ENCODE measurements at regions not wholly inside any gene's neighbourhood (a gene's known extent, or its start where the extent isn't known, plus 50 kb on each side); places are given as distances from the start of the nearest gene placed in this dataset.

- WGBS, 3 donors, result 85 to 89% (median 85%) methylated on average over 5 of the region's 5 CpGs
- no peak for FAIRE-seq
Observed at GRCh38 chr7:26510231-26510957, 218.7 kb downstream of the SNX10 start.

GRCh38 chr7:26511866-26512265 is 220.2 kb downstream of the SNX10 start:
- H3K4me3 ChIP-seq (ENCODE audit: low read depth in 1 of 3, low read length in 3 of 3), result no peak overlapping the region
- no peaks in the 10 kb centered on the region for H3K36me3 ChIP-seq (ENCODE audit: control insufficient read depth in 3 of 3, insufficient read depth in 2 of 3, low read depth in 1 of 3, low read length in 3 of 3)
- WGBS, 3 donors, result 42 to 52% (median 49%) methylated on average over 6 of the region's 6 CpGs
- H3K4me1 ChIP-seq (ENCODE audit: control insufficient read depth in 3 of 3, insufficient read depth in 2 of 3, low read depth in 1 of 3, low read length in 2 of 3), result peaks cover 0 to 5% (median 0%) of the 10 kb centered on the region in 3 donors
- H3K9me3 ChIP-seq (ENCODE audit: control insufficient read depth in 2 of 2, insufficient read depth in 1 of 2, low read depth in 1 of 2, low read length in 1 of 2), result no peaks in the 10 kb centered on the region
- H3K27me3 ChIP-seq (ENCODE audit: control insufficient read depth in 3 of 3, insufficient read depth in 3 of 3, low read length in 3 of 3), result peaks cover 0 to 2% (median 0%) of the 10 kb centered on the region in 3 donors
- no peak for DNase-seq
- FAIRE-seq, result no peak
- H3K27ac ChIP-seq (ENCODE audit: low read depth in 1 of 3, low read length in 2 of 3), result no peak overlapping the region

More at GRCh38 chr7:26510231-26510957, 218.7 kb downstream of the SNX10 start:
- Histone ChIP-seq H3K36me3 (ENCODE audit: control insufficient read depth in 3 of 3, insufficient read depth in 2 of 3, low read depth in 1 of 3, low read length in 3 of 3) (no peaks in the 10 kb centered on the region), H3K27ac (ENCODE audit: low read depth in 1 of 3, low read length in 2 of 3) (no peak overlapping the region), H3K4me1 (ENCODE audit: control insufficient read depth in 3 of 3, insufficient read depth in 2 of 3, low read depth in 1 of 3, low read length in 2 of 3) (peaks cover 0 to 5% (median 0%) of the 10 kb centered on the region in 3 donors), H3K27me3 (ENCODE audit: control insufficient read depth in 3 of 3, insufficient read depth in 3 of 3, low read length in 3 of 3) (peaks cover 0 to 2% (median 0%) of the 10 kb centered on the region in 3 donors), H3K9me3 (ENCODE audit: control insufficient read depth in 2 of 2, insufficient read depth in 1 of 2, low read depth in 1 of 2, low read length in 1 of 2) (no peaks in the 10 kb centered on the region), H3K4me3 (ENCODE audit: low read depth in 1 of 3, low read length in 3 of 3) (no peak overlapping the region)
- no peak for DNase-seq

GRCh38 chr7:26512737-26513136 is 221.1 kb downstream of the SNX10 start:
- WGBS, 3 donors, result 77 to 91% (median 87%) methylated on average over 3 of the region's 3 CpGs

GRCh38 chr7:26513948-26514347 is 222.3 kb downstream of the SNX10 start:
- Histone ChIP-seq H3K4me1 (ENCODE audit: control insufficient read depth in 3 of 3, insufficient read depth in 2 of 3, low read depth in 1 of 3, low read length in 2 of 3) (no peaks in the 10 kb centered on the region), H3K27ac (ENCODE audit: low read depth in 1 of 3, low read length in 2 of 3) (no peak overlapping the region), H3K4me3 (ENCODE audit: low read depth in 1 of 3, low read length in 3 of 3) (no peak overlapping the region), H3K27me3 (ENCODE audit: control insufficient read depth in 3 of 3, insufficient read depth in 3 of 3, low read length in 3 of 3) (peaks cover 0 to 5% (median 0%) of the 10 kb centered on the region in 3 donors), H3K9me3 (ENCODE audit: control insufficient read depth in 2 of 2, insufficient read depth in 1 of 2, low read depth in 1 of 2, low read length in 1 of 2) (no peaks in the 10 kb centered on the region), H3K36me3 (ENCODE audit: control insufficient read depth in 3 of 3, insufficient read depth in 2 of 3, low read depth in 1 of 3, low read length in 3 of 3) (no peaks in the 10 kb centered on the region)
- FAIRE-seq (no peak), DNase-seq (no peak)
- WGBS, 3 donors, result 77 to 93% (median 80%) methylated on average over 2 of the region's 2 CpGs

More at GRCh38 chr7:26512737-26513136, 221.1 kb downstream of the SNX10 start:
- H3K27ac ChIP-seq (ENCODE audit: low read depth in 1 of 3, low read length in 2 of 3), result no peak overlapping the region
- H3K4me1 ChIP-seq (ENCODE audit: control insufficient read depth in 3 of 3, insufficient read depth in 2 of 3, low read depth in 1 of 3, low read length in 2 of 3), result peaks cover 0 to 5% (median 0%) of the 10 kb centered on the region in 3 donors
- H3K27me3 ChIP-seq (ENCODE audit: control insufficient read depth in 3 of 3, insufficient read depth in 3 of 3, low read length in 3 of 3), result peaks cover 0 to 2% (median 0%) of the 10 kb centered on the region in 3 donors
- FAIRE-seq (no peak), DNase-seq (no peak)
- H3K36me3 ChIP-seq (ENCODE audit: control insufficient read depth in 3 of 3, insufficient read depth in 2 of 3, low read depth in 1 of 3, low read length in 3 of 3), result no peaks in the 10 kb centered on the region
- no peaks in the 10 kb centered on the region for H3K9me3 ChIP-seq (ENCODE audit: control insufficient read depth in 2 of 2, insufficient read depth in 1 of 2, low read depth in 1 of 2, low read length in 1 of 2)
- H3K4me3 ChIP-seq (ENCODE audit: low read depth in 1 of 3, low read length in 3 of 3), result no peak overlapping the region

- Histone ChIP-seq H3K4me3 (ENCODE audit: low read depth in 1 of 3, low read length in 3 of 3) (no peak overlapping the region), H3K36me3 (ENCODE audit: control insufficient read depth in 3 of 3, insufficient read depth in 2 of 3, low read depth in 1 of 3, low read length in 3 of 3) (no peaks in the 10 kb centered on the region), H3K4me1 (ENCODE audit: control insufficient read depth in 3 of 3, insufficient read depth in 2 of 3, low read depth in 1 of 3, low read length in 2 of 3) (no peaks in the 10 kb centered on the region), H3K9me3 (ENCODE audit: control insufficient read depth in 2 of 2, insufficient read depth in 1 of 2, low read depth in 1 of 2, low read length in 1 of 2) (no peaks in the 10 kb centered on the region), H3K27ac (ENCODE audit: low read depth in 1 of 3, low read length in 2 of 3) (no peak overlapping the region), H3K27me3 (ENCODE audit: control insufficient read depth in 3 of 3, insufficient read depth in 3 of 3, low read length in 3 of 3) (peaks cover 0 to 5% (median 0%) of the 10 kb centered on the region in 3 donors)
- WGBS, 3 donors, result 81 to 86% (median 85%) methylated on average over 5 of the region's 5 CpGs
- no peak for DNase-seq
- FAIRE-seq, result no peak
Observed at GRCh38 chr7:26514633-26515032, 223.0 kb downstream of the SNX10 start.

GRCh38 chr7:26515314-26515842 is 223.7 kb downstream of the SNX10 start:
- no peaks in the 10 kb centered on the region for H3K4me1 ChIP-seq (ENCODE audit: control insufficient read depth in 3 of 3, insufficient read depth in 2 of 3, low read depth in 1 of 3, low read length in 2 of 3)
- FAIRE-seq (no peak), DNase-seq (peak; percentile 33 to 51)
- no peaks in the 10 kb centered on the region for H3K36me3 ChIP-seq (ENCODE audit: control insufficient read depth in 3 of 3, insufficient read depth in 2 of 3, low read depth in 1 of 3, low read length in 3 of 3)
- no peak overlapping the region for H3K27ac ChIP-seq (ENCODE audit: low read depth in 1 of 3, low read length in 2 of 3)
- no peaks in the 10 kb centered on the region for H3K9me3 ChIP-seq (ENCODE audit: control insufficient read depth in 2 of 2, insufficient read depth in 1 of 2, low read depth in 1 of 2, low read length in 1 of 2)
- WGBS, 3 donors, result 15 to 41% (median 26%) methylated on average over 8 of the region's 8 CpGs
- H3K4me3 ChIP-seq (ENCODE audit: low read depth in 1 of 3, low read length in 3 of 3), result no peak overlapping the region
- H3K27me3 ChIP-seq (ENCODE audit: control insufficient read depth in 3 of 3, insufficient read depth in 3 of 3, low read length in 3 of 3), result peaks cover 0 to 8% (median 0%) of the 10 kb centered on the region in 3 donors

GRCh38 chr7:26520483-26520882 is 228.8 kb downstream of the SNX10 start:
- Histone ChIP-seq H3K27me3 (ENCODE audit: control insufficient read depth in 3 of 3, insufficient read depth in 3 of 3, low read length in 3 of 3) (peaks cover 0 to 7% (median 0%) of the 10 kb centered on the region in 3 donors), H3K9me3 (ENCODE audit: control insufficient read depth in 2 of 2, insufficient read depth in 1 of 2, low read depth in 1 of 2, low read length in 1 of 2) (no peaks in the 10 kb centered on the region), H3K4me1 (ENCODE audit: control insufficient read depth in 3 of 3, insufficient read depth in 2 of 3, low read depth in 1 of 3, low read length in 2 of 3) (no peaks in the 10 kb centered on the region), H3K4me3 (ENCODE audit: low read depth in 1 of 3, low read length in 3 of 3) (no peak overlapping the region), H3K36me3 (ENCODE audit: control insufficient read depth in 3 of 3, insufficient read depth in 2 of 3, low read depth in 1 of 3, low read length in 3 of 3) (no peaks in the 10 kb centered on the region), H3K27ac (ENCODE audit: low read depth in 1 of 3, low read length in 2 of 3) (no peak overlapping the region)
- DNase-seq (no peak), FAIRE-seq (no peak)
- 54 to 81% (median 56%) methylated on average over 3 of the region's 3 CpGs for WGBS, 3 donors

GRCh38 chr7:26522633-26523032 is 231.0 kb downstream of the SNX10 start:
- Histone ChIP-seq H3K9me3 (ENCODE audit: control insufficient read depth in 2 of 2, insufficient read depth in 1 of 2, low read depth in 1 of 2, low read length in 1 of 2) (no peaks in the 10 kb centered on the region), H3K4me1 (ENCODE audit: control insufficient read depth in 3 of 3, insufficient read depth in 2 of 3, low read depth in 1 of 3, low read length in 2 of 3) (no peaks in the 10 kb centered on the region), H3K36me3 (ENCODE audit: control insufficient read depth in 3 of 3, insufficient read depth in 2 of 3, low read depth in 1 of 3, low read length in 3 of 3) (no peaks in the 10 kb centered on the region), H3K4me3 (ENCODE audit: low read depth in 1 of 3, low read length in 3 of 3) (no peak overlapping the region), H3K27me3 (ENCODE audit: control insufficient read depth in 3 of 3, insufficient read depth in 3 of 3, low read length in 3 of 3) (peaks cover 0 to 7% (median 0%) of the 10 kb centered on the region in 3 donors), H3K27ac (ENCODE audit: low read depth in 1 of 3, low read length in 2 of 3) (no peak overlapping the region)
- WGBS, 3 donors, result 92 to 95% (median 92%) methylated on average over 1 of the region's 1 CpG
- FAIRE-seq (no peak), DNase-seq (no peak)

All from small intestine (tissue), 7 donors.